ENCODE measurements at regions not wholly inside any gene's neighbourhood (a gene's known extent, or its start where the extent isn't known, plus 50 kb on each side); places are given as distances from the start of the nearest gene placed in this dataset.

DNA sequence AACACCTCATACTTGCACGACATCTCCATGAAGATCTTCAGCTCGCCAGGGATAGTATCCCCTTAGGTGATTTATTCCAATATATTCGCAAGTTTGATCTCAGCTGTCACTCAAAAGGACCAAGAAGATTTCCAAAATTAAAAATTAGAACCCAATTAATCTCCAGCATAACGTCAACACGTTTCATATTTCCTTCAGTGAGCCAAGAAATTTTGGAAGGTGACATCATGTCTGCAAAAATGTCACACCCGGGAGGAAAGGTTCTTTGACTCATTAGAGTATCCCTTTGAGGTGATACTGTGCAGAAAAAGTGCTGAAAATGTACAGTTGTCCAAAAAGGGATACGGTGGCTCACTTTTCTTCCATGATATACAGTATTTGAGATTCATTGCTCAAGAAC lies 569.6 kb downstream of the EFNB2 start:
- FAIRE-seq (no peak), DNase-seq (ENCODE audit: insufficient read length, low spot score) (no peak)
- TF ChIP-seq TAF1 (IDR thresholded peaks at IDR 0.05; ENCODE audit: low read depth, low read length) (no peak), SPI1 (IDR thresholded peaks at IDR 0.05; ENCODE audit: low read depth, low read length) (no peak), POLR2A (IDR thresholded peaks at IDR 0.05; ENCODE audit: low read depth, low read length) (no peak), PAX5 (IDR thresholded peaks at IDR 0.05; ENCODE audit: insufficient read depth, low read length, severe bottlenecking) (no peak), POU2F2 (IDR thresholded peaks at IDR 0.05; ENCODE audit: low read depth, low read length) (no peak), POLR2AphosphoS5 (IDR thresholded peaks at IDR 0.05; ENCODE audit: low read depth, low read length) (no peak)

DNA sequence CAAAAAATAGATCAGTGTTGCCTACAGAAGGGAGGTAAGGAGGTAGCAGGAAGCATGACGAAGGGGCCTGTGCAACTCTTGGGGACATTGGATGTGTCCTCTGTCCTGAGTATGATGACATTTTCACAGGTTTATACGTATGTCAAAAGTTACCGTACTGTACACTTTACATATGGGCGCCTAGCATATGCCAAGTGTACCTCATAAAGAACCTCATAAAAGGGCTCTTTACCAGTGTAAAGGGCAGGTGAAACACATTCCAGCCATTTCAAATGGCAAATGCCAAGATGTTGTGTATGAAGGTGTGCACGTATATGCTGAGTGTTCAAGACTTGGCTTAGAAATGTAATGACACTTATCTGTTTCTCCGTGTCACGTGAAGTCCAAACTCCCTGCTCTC lies 573.4 kb downstream of the EFNB2 start:
- DNase-seq (ENCODE audit: insufficient read length, low spot score) (no peak), FAIRE-seq (no peak)
- no peak for TF ChIP-seq TAF1 (IDR thresholded peaks at IDR 0.05; ENCODE audit: low read depth, low read length)
- TF ChIP-seq POU2F2 (IDR thresholded peaks at IDR 0.05; ENCODE audit: low read depth, low read length): no peak
- no peak for TF ChIP-seq PAX5 (IDR thresholded peaks at IDR 0.05; ENCODE audit: insufficient read depth, low read length, severe bottlenecking)
- TF ChIP-seq SPI1 (IDR thresholded peaks at IDR 0.05; ENCODE audit: low read depth, low read length): no peak
- no peak for TF ChIP-seq POLR2AphosphoS5 (IDR thresholded peaks at IDR 0.05; ENCODE audit: low read depth, low read length)
- no peak for TF ChIP-seq POLR2A (IDR thresholded peaks at IDR 0.05; ENCODE audit: low read depth, low read length)

GRCh38 chr13:105961438-105961837 lies 574.0 kb downstream of the EFNB2 start:
- TF ChIP-seq POU2F2 (IDR thresholded peaks at IDR 0.05; ENCODE audit: low read depth, low read length) (no peak), SPI1 (IDR thresholded peaks at IDR 0.05; ENCODE audit: low read depth, low read length) (no peak), POLR2AphosphoS5 (IDR thresholded peaks at IDR 0.05; ENCODE audit: low read depth, low read length) (no peak), PAX5 (IDR thresholded peaks at IDR 0.05; ENCODE audit: insufficient read depth, low read length, severe bottlenecking) (no peak), TAF1 (IDR thresholded peaks at IDR 0.05; ENCODE audit: low read depth, low read length) (no peak), POLR2A (IDR thresholded peaks at IDR 0.05; ENCODE audit: low read depth, low read length) (no peak)
- DNase-seq (ENCODE audit: insufficient read length, low spot score) (no peak), FAIRE-seq (no peak)

DNA sequence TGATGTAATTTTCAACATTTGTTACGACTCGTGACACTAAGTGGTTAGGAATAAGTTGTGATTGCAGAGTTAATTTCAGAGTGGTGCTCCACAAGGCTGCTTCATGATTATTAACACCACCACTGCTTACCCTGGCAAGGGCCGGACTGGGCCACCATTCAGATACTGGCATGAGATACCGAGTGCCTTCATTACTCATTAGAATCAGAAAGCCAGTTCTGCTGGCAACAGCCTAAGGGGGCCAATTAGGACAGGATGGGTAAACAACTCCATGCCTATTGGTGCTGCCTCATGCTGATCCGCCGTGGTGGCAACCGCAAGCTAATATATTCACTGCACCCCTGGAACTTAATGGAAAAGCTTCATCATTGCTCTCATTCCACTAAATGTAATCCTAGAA lies 575.1 kb downstream of the EFNB2 start:
- no peak for DNase-seq (ENCODE audit: insufficient read length, low spot score)
- no peak for FAIRE-seq
- TF ChIP-seq PAX5 (IDR thresholded peaks at IDR 0.05; ENCODE audit: insufficient read depth, low read length, severe bottlenecking): no peak
- no peak for TF ChIP-seq POU2F2 (IDR thresholded peaks at IDR 0.05; ENCODE audit: low read depth, low read length)
- TF ChIP-seq POLR2AphosphoS5 (IDR thresholded peaks at IDR 0.05; ENCODE audit: low read depth, low read length): no peak
- TF ChIP-seq SPI1 (IDR thresholded peaks at IDR 0.05; ENCODE audit: low read depth, low read length): no peak
- TF ChIP-seq POLR2A (IDR thresholded peaks at IDR 0.05; ENCODE audit: low read depth, low read length): no peak
- no peak for TF ChIP-seq TAF1 (IDR thresholded peaks at IDR 0.05; ENCODE audit: low read depth, low read length)

DNA sequence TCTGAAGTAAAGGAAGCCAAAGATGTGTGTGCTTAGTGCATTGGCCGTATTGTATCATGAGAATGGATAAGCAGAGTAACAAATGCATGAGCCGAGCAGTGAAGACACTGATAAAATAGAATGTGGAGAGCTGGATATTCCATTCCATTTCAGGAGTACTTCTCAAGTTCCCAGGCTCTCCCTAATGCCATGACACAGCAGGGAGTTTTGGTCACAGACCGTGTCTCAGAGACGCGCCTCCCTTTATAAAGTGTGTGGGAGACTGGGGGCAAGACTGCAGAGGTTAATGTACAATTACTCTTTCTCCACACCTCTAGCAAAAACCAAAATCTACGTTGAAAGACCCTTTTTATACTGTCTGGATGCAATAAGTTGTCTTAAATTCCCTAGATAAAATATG lies 575.6 kb downstream of the EFNB2 start:
- no peak for DNase-seq (ENCODE audit: insufficient read length, low spot score)
- FAIRE-seq: no peak
- no peak for TF ChIP-seq SPI1 (IDR thresholded peaks at IDR 0.05; ENCODE audit: low read depth, low read length)
- TF ChIP-seq TAF1 (IDR thresholded peaks at IDR 0.05; ENCODE audit: low read depth, low read length): no peak
- TF ChIP-seq POU2F2 (IDR thresholded peaks at IDR 0.05; ENCODE audit: low read depth, low read length): no peak
- no peak for TF ChIP-seq POLR2A (IDR thresholded peaks at IDR 0.05; ENCODE audit: low read depth, low read length)
- no peak for TF ChIP-seq POLR2AphosphoS5 (IDR thresholded peaks at IDR 0.05; ENCODE audit: low read depth, low read length)
- TF ChIP-seq PAX5 (IDR thresholded peaks at IDR 0.05; ENCODE audit: insufficient read depth, low read length, severe bottlenecking): no peak

GRCh38 chr13:105957769-105958438 lies 577.6 kb downstream of the EFNB2 start:
- TF ChIP-seq POLR2A (IDR thresholded peaks at IDR 0.05; ENCODE audit: low read depth, low read length): no peak
- no peak for TF ChIP-seq PAX5 (IDR thresholded peaks at IDR 0.05; ENCODE audit: insufficient read depth, low read length, severe bottlenecking)
- TF ChIP-seq SPI1 (IDR thresholded peaks at IDR 0.05; ENCODE audit: low read depth, low read length): no peak
- TF ChIP-seq POU2F2 (IDR thresholded peaks at IDR 0.05; ENCODE audit: low read depth, low read length): no peak
- no peak for TF ChIP-seq POLR2AphosphoS5 (IDR thresholded peaks at IDR 0.05; ENCODE audit: low read depth, low read length)
- TF ChIP-seq TAF1 (IDR thresholded peaks at IDR 0.05; ENCODE audit: low read depth, low read length): no peak
- FAIRE-seq (no peak), DNase-seq (ENCODE audit: insufficient read length, low spot score) (no peak)

GRCh38 chr13:105956921-105957320 lies 578.5 kb downstream of the EFNB2 start:
- FAIRE-seq: no peak
- DNase-seq (ENCODE audit: insufficient read length, low spot score): no peak

GRCh38 chr13:105952973-105953290 lies 582.5 kb downstream of the EFNB2 start:
- FAIRE-seq (peak; percentile 9), DNase-seq (ENCODE audit: insufficient read length, low spot score) (no peak)
- TF ChIP-seq SPI1 (IDR thresholded peaks at IDR 0.05; ENCODE audit: low read depth, low read length) (no peak), POLR2AphosphoS5 (IDR thresholded peaks at IDR 0.05; ENCODE audit: low read depth, low read length) (no peak), PAX5 (IDR thresholded peaks at IDR 0.05; ENCODE audit: insufficient read depth, low read length, severe bottlenecking) (no peak), POLR2A (IDR thresholded peaks at IDR 0.05; ENCODE audit: low read depth, low read length) (no peak), POU2F2 (IDR thresholded peaks at IDR 0.05; ENCODE audit: low read depth, low read length) (no peak), TAF1 (IDR thresholded peaks at IDR 0.05; ENCODE audit: low read depth, low read length) (no peak)

More at GRCh38 chr13:105956921-105957320, 578.5 kb downstream of the EFNB2 start:
- TF ChIP-seq POLR2AphosphoS5 (IDR thresholded peaks at IDR 0.05; ENCODE audit: low read depth, low read length) (no peak), PAX5 (IDR thresholded peaks at IDR 0.05; ENCODE audit: insufficient read depth, low read length, severe bottlenecking) (no peak), POLR2A (IDR thresholded peaks at IDR 0.05; ENCODE audit: low read depth, low read length) (no peak), SPI1 (IDR thresholded peaks at IDR 0.05; ENCODE audit: low read depth, low read length) (no peak), TAF1 (IDR thresholded peaks at IDR 0.05; ENCODE audit: low read depth, low read length) (no peak), POU2F2 (IDR thresholded peaks at IDR 0.05; ENCODE audit: low read depth, low read length) (no peak)

DNA sequence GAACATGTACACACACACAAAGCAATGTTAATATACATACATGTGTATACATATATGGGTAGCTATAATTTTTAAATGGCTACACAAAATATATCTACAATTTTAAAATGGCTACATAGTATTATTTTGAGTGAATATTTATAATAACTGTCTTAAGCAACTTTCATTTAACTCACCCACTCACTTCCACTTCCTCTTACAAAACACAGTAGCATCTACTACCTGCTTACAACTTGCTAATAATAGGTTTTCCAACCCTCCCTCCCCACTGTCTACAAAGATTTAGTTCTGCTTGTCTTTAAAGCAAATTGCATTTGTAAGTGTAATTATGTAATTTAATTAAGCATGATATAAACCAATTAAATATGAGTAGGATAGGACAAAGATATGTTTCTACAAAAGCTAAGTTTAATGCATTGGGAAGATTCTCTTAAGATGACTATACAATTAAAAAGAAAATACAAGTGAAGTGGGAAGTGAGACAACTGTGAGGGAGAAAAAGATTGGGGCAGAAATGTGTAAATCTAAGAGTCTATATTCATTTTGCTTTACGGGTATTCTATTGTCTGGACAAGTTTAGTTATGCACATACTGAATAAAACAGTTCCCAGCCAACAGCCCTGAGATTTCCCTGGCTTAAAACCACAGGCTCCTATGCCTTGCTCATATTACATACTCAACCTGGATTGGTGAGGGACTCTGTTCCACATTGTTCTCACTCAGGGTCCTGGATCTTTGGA lies 583.1 kb downstream of the EFNB2 start:
- DNase-seq (ENCODE audit: insufficient read length, low spot score) (no peak), FAIRE-seq (no peak)
- TF ChIP-seq TAF1 (IDR thresholded peaks at IDR 0.05; ENCODE audit: low read depth, low read length) (no peak), PAX5 (IDR thresholded peaks at IDR 0.05; ENCODE audit: insufficient read depth, low read length, severe bottlenecking) (no peak), POLR2AphosphoS5 (IDR thresholded peaks at IDR 0.05; ENCODE audit: low read depth, low read length) (no peak), SPI1 (IDR thresholded peaks at IDR 0.05; ENCODE audit: low read depth, low read length) (peak; percentile 92), POLR2A (IDR thresholded peaks at IDR 0.05; ENCODE audit: low read depth, low read length) (no peak), POU2F2 (IDR thresholded peaks at IDR 0.05; ENCODE audit: low read depth, low read length) (no peak)

All from GM12891 (cell line).